Aorta (tissue), 5 donors: ENCODE measurements at regions not wholly inside any gene's neighbourhood (a gene's known extent, or its start where the extent isn't known, plus 50 kb on each side); places are given as distances from the start of the nearest gene placed in this dataset.
"Not testable (repeated sequence)": the region's sequence is repeated elsewhere in the genome, so short reads cannot be mapped to it uniquely, and the experiment has no call there.

Experiments
- ATAC-seq: fragments of 200-7000 bp; cut with Tn5 transposase; one replicate; pipeline ENCODE4 v1.9.1; 2022; ENCODE audit warnings: moderate library complexity; ENCODE audit not compliant: low FRiP score
- DNase-seq, 2 donors: peaks; one replicate each; pipeline ENCODE4 v3.0.0-alpha.2; 2020
- H3K27ac ChIP-seq, 2 donors: one replicate each; pipeline ENCODE4 v1.5.1; 2013; ENCODE audit warnings: low read length in 2 of 2, mild to moderate bottlenecking in 2 of 2, moderate library complexity in 2 of 2, control low read depth in 1 of 2, inconsistent platforms in 1 of 2, low read depth in 1 of 2
- H3K27me3 ChIP-seq, 2 donors: one replicate each; pipeline ENCODE4 v1.6.1; 2013; ENCODE audit warnings: control low read depth in 1 of 2, low read length in 1 of 2, mild to moderate bottlenecking in 1 of 2, moderate library complexity in 1 of 2; ENCODE audit not compliant: insufficient read depth in 2 of 2, control insufficient read depth in 1 of 2
- H3K36me3 ChIP-seq, 2 donors: one replicate each; pipeline ENCODE4 v1.6.1; 2013; ENCODE audit warnings: control low read depth in 1 of 2, low read length in 1 of 2, mild to moderate bottlenecking in 1 of 2; ENCODE audit not compliant: insufficient read depth in 2 of 2, control insufficient read depth in 1 of 2
- H3K4me1 ChIP-seq, 2 donors: one replicate each; pipeline ENCODE4 v1.6.1; 2013; ENCODE audit warnings: low read length in 2 of 2, control low read depth in 1 of 2, mild to moderate bottlenecking in 1 of 2, moderate library complexity in 1 of 2; ENCODE audit not compliant: insufficient read depth in 2 of 2, control insufficient read depth in 1 of 2
- H3K4me3 ChIP-seq, 2 donors: one replicate each; pipeline ENCODE4 v1.5.1; 2013; ENCODE audit warnings: low read length in 2 of 2, control low read depth in 1 of 2, mild to moderate bottlenecking in 1 of 2
- H3K9me3 ChIP-seq: one replicate; pipeline ENCODE4 v1.6.1; 2013; ENCODE audit warnings: mild to moderate bottlenecking, low read length; ENCODE audit not compliant: control insufficient read depth
- WGBS, 2 donors: extraction: QIAGEN DNeasy Blood & Tissue Kit; methylation state at CpG; one replicate each; pipeline ENCODE4 v1.1.7; 2013; 5-methylcytosine and 5-hydroxymethylcytosine counted together
- intact Hi-C, 2 donors: fragments of 100-400 bp; cut with DNase I; formaldehyde crosslinking; loops; one replicate each; pipeline versions ENCODE4 v1.14.2 to v1.15.0; 2022
- donor health status: healthy with polysubstance abuse.
- donor health status: Bipolar disorder and iron deficiency.
- donor health status: DM: no; HTN: no; CAD: no.
- donor health status: DM: no; HTN: no; CAD: no.
- donor health status: DM: yes; HTN: yes; CAD: no.

- intact Hi-C loops: no loop called here
- ATAC-seq (no peak), DNase-seq (no peak)
- Histone ChIP-seq H3K27ac (no peak overlapping the region), H3K9me3 (no peaks in the 10 kb centered on the region), H3K4me3 (no peak overlapping the region), H3K36me3 (no peaks in the 10 kb centered on the region), H3K4me1 (no peaks in the 10 kb centered on the region), H3K27me3 (no peaks in the 10 kb centered on the region)
- WGBS, 2 donors: 69 to 70% methylated on average over 4 of the region's 4 CpGs
Measured at GRCh38 chr2:228589115-228589514, 407.6 kb upstream of the SPHKAP start.

GRCh38 chr2:228581731-228582130, 400.2 kb upstream of the SPHKAP start:
- H3K9me3 ChIP-seq: no peaks in the 10 kb centered on the region
- H3K4me1 ChIP-seq: no peaks in the 10 kb centered on the region
- no peaks in the 10 kb centered on the region for H3K36me3 ChIP-seq
- no peak for ATAC-seq
- H3K27me3 ChIP-seq: no peaks in the 10 kb centered on the region
- intact Hi-C loops: no loop called here
- H3K27ac ChIP-seq: no peak overlapping the region
- H3K4me3 ChIP-seq: no peak overlapping the region
- DNase-seq: no peak

GRCh38 chr2:228575897-228576296, 394.4 kb upstream of the SPHKAP start:
- H3K9me3 ChIP-seq: no peaks in the 10 kb centered on the region
- H3K36me3 ChIP-seq: no peaks in the 10 kb centered on the region
- no peaks in the 10 kb centered on the region for H3K27me3 ChIP-seq
- H3K27ac ChIP-seq: no peak overlapping the region
- intact Hi-C loops: no loop called here
- 65 to 66% methylated on average over 1 of the region's 1 CpG for WGBS, 2 donors
- H3K4me3 ChIP-seq: no peak overlapping the region
- ATAC-seq: no peak
- no peaks in the 10 kb centered on the region for H3K4me1 ChIP-seq
- no peak for DNase-seq

- WGBS, 2 donors: 92 to 93% methylated on average over 27 to 28 of the region's 28 CpGs
- H3K4me1 ChIP-seq, intact Hi-C loops, H3K4me3 ChIP-seq, H3K36me3 ChIP-seq, H3K27me3 ChIP-seq, DNase-seq, H3K27ac ChIP-seq, ATAC-seq, H3K9me3 ChIP-seq: not testable (repeated sequence)
Measured at GRCh38 chr2:228568275-228568674, 386.8 kb upstream of the SPHKAP start.

- Histone ChIP-seq H3K36me3 (no peaks in the 10 kb centered on the region), H3K9me3 (no peaks in the 10 kb centered on the region), H3K27me3 (no peaks in the 10 kb centered on the region), H3K4me1 (no peaks in the 10 kb centered on the region), H3K27ac (no peak overlapping the region), H3K4me3 (no peak overlapping the region)
- ATAC-seq (no peak), DNase-seq (no peak)
- intact Hi-C loops: no loop called here
- WGBS, 2 donors: 78 to 82% methylated on average over 6 of the region's 6 CpGs
Measured at GRCh38 chr2:228561816-228562215, 380.3 kb upstream of the SPHKAP start.

- Histone ChIP-seq H3K4me1 (no peaks in the 10 kb centered on the region), H3K27ac (no peak overlapping the region), H3K36me3 (no peaks in the 10 kb centered on the region), H3K4me3 (no peak overlapping the region), H3K9me3 (no peaks in the 10 kb centered on the region), H3K27me3 (no peaks in the 10 kb centered on the region)
- ATAC-seq (no peak), DNase-seq (no peak)
- WGBS, 2 donors: 89 to 93% methylated on average over 3 of the region's 3 CpGs
- intact Hi-C loops: no loop called here
Measured at GRCh38 chr2:228559774-228560415, 378.4 kb upstream of the SPHKAP start.

GRCh38 chr2:228556717-228557116, 375.2 kb upstream of the SPHKAP start:
- no peak for ATAC-seq
- intact Hi-C loops: no loop called here

GRCh38 chr2:228549441-228550007, 368.0 kb upstream of the SPHKAP start:
- ATAC-seq (no peak), DNase-seq (no peak)
- H3K4me1 ChIP-seq: no peaks in the 10 kb centered on the region
- WGBS, 2 donors: 86 to 89% methylated on average over 7 of the region's 7 CpGs
- H3K9me3 ChIP-seq: no peaks in the 10 kb centered on the region
- H3K27me3 ChIP-seq: no peaks in the 10 kb centered on the region
- intact Hi-C loops: no loop called here
- H3K27ac ChIP-seq: no peak overlapping the region
- no peaks in the 10 kb centered on the region for H3K36me3 ChIP-seq
- H3K4me3 ChIP-seq: no peak overlapping the region

More at GRCh38 chr2:228556717-228557116, 375.2 kb upstream of the SPHKAP start:
- Histone ChIP-seq H3K4me3 (no peak overlapping the region), H3K27me3 (no peaks in the 10 kb centered on the region), H3K9me3 (no peaks in the 10 kb centered on the region), H3K27ac (no peak overlapping the region), H3K36me3 (no peaks in the 10 kb centered on the region), H3K4me1 (no peaks in the 10 kb centered on the region)
- WGBS, 2 donors: 55 to 72% methylated on average over 1 of the region's 1 CpG
- DNase-seq: no peak

GRCh38 chr2:228548230-228548629, 366.7 kb upstream of the SPHKAP start:
- DNase-seq (no peak), ATAC-seq (no peak)
- H3K27ac ChIP-seq: no peak overlapping the region
- H3K4me3 ChIP-seq: no peak overlapping the region
- WGBS, 2 donors: 65 to 74% methylated on average over 1 of the region's 1 CpG
- no peaks in the 10 kb centered on the region for H3K9me3 ChIP-seq
- no peaks in the 10 kb centered on the region for H3K27me3 ChIP-seq
- no peaks in the 10 kb centered on the region for H3K4me1 ChIP-seq
- intact Hi-C loops: no loop called here
- H3K36me3 ChIP-seq: no peaks in the 10 kb centered on the region
